Hepatocyte (in vitro differentiated cells): ENCODE measurements at regions not wholly inside any gene's neighbourhood (a gene's known extent, or its start where the extent isn't known, plus 50 kb on each side); places are given as distances from the start of the nearest gene placed in this dataset.

Experiments
- CTCF ChIP-seq: fragments of 200-600 bp; sonication (generic); IDR thresholded peaks from 2 replicates; pipeline ENCODE4 v1.5.1; 2016; ENCODE audit warnings: antibody characterized with exemption, mild to moderate bottlenecking; ENCODE audit not compliant: poor library complexity
- EZH2 ChIP-seq: fragments of 200-600 bp; sonication (generic); IDR thresholded peaks from 2 replicates; pipeline ENCODE4 v1.6.1; 2016; ENCODE audit warnings: antibody characterized with exemption, mild to moderate bottlenecking, borderline replicate concordance

- TF ChIP-seq CTCF, result no peak
- TF ChIP-seq EZH2, result no peak
Measured at GRCh38 chr6:95274686-95275235, 302.6 kb upstream of the MANEA start.
